OCI-LY3 (cell line): ENCODE measurements at regions not wholly inside any gene's neighbourhood (a gene's known extent, or its start where the extent isn't known, plus 50 kb on each side); places are given as distances from the start of the nearest gene placed in this dataset.

Experiments used
- H2AFZ ChIP-seq: fragments of 200-600, 300-600 bp; shearing (Covaris generic); 2 replicates; pipeline ENCODE4 v1.6.0; 2014; ENCODE audit warnings: antibody characterized with exemption, low read depth, low read length
- H3K27ac ChIP-seq: fragments of 200-600, 300-600 bp; sonication (generic); 2 replicates; pipeline ENCODE4 v1.5.1; 2014; ENCODE audit warnings: mild to moderate bottlenecking, low read length, moderate library complexity, mixed read lengths
- H3K27me3 ChIP-seq: fragments of 200-600, 300-600 bp; sonication (generic); 2 replicates; pipeline ENCODE4 v1.6.1; 2014; ENCODE audit warnings: low read depth, low read length, mixed read lengths
- H3K36me3 ChIP-seq: fragments of 200-600, 300-600 bp; sonication (generic); replicated peaks from 2 replicates; pipeline ENCODE3; 2014; ENCODE audit warnings: low read depth, low read length, mixed read lengths
- H3K4me1 ChIP-seq: fragments of 300-600, 200-600 bp; sonication (generic); 2 replicates; pipeline ENCODE4 v1.6.1; 2014; ENCODE audit warnings: low read length, mixed read lengths
- H3K4me2 ChIP-seq: fragments of 200-600, 300-600 bp; sonication (generic); 2 replicates; pipeline ENCODE4 v1.6.1; 2014; ENCODE audit warnings: low read length, mixed read lengths
- H3K4me3 ChIP-seq: fragments of 300-600, 200-600 bp; sonication (generic); 2 replicates; pipeline ENCODE4 v1.5.1; 2014; ENCODE audit warnings: antibody characterized with exemption, mild to moderate bottlenecking, low read length, moderate library complexity
- H3K79me2 ChIP-seq: fragments of 300-600, 200-600 bp; shearing (Covaris generic); 2 replicates; pipeline ENCODE4 v1.6.1; 2014; ENCODE audit warnings: mild to moderate bottlenecking, low read length, mixed read lengths
- H3K9ac ChIP-seq: fragments of 300-600, 200-600 bp; shearing (Covaris generic); 2 replicates; pipeline ENCODE4 v1.6.0; 2014; ENCODE audit warnings: mild to moderate bottlenecking, low read length, moderate library complexity
- H3K9me3 ChIP-seq: fragments of 200-600, 300-600 bp; shearing (Covaris generic); 2 replicates; pipeline ENCODE4 v1.6.1; 2014; ENCODE audit warnings: low read length, mixed read lengths; ENCODE audit not compliant: insufficient read depth
- H4K20me1 ChIP-seq: fragments of 200-600, 300-600 bp; sonication (generic); 2 replicates; pipeline ENCODE4 v1.6.1; 2016; ENCODE audit warnings: low read length, mixed read lengths; ENCODE audit not compliant: insufficient read depth
- CTCF ChIP-seq: fragments of 200-600, 300-600 bp; sonication (generic); IDR thresholded peaks from 2 replicates; pipeline ENCODE4 v1.5.1; 2014; ENCODE audit warnings: antibody characterized with exemption, low read length, low read depth
- EZH2phosphoT487 ChIP-seq: fragments of 200-600 bp; shearing (Covaris generic); IDR thresholded peaks from 2 replicates; pipeline ENCODE4 v1.6.1; 2018; ENCODE audit warnings: antibody characterized with exemption, mixed run types, low read depth

GRCh38 chr4:22167201-22167600, 218.6 kb upstream of the KCNIP4 start:
- Histone ChIP-seq H3K4me2 (no peak overlapping the region), H4K20me1 (no peaks in the 10 kb centered on the region), H3K9me3 (no peaks in the 10 kb centered on the region), H2AFZ (no peak overlapping the region), H3K4me3 (no peak overlapping the region), H3K79me2 (no peaks in the 10 kb centered on the region), H3K4me1 (no peaks in the 10 kb centered on the region), H3K36me3 (no peaks in the 10 kb centered on the region), H3K9ac (no peak overlapping the region), H3K27me3 (no peaks in the 10 kb centered on the region), H3K27ac (no peak overlapping the region)
- no peak for TF ChIP-seq CTCF
- TF ChIP-seq EZH2phosphoT487: no peak

- H2AFZ ChIP-seq: no peak overlapping the region
- TF ChIP-seq EZH2phosphoT487: no peak
- TF ChIP-seq CTCF: no peak
- H3K4me3 ChIP-seq: no peak overlapping the region
- no peaks in the 10 kb centered on the region for H3K79me2 ChIP-seq
- H3K36me3 ChIP-seq: no peaks in the 10 kb centered on the region
- H3K9me3 ChIP-seq: no peaks in the 10 kb centered on the region
- H3K4me1 ChIP-seq: no peaks in the 10 kb centered on the region
- H3K27me3 ChIP-seq: no peaks in the 10 kb centered on the region
- no peak overlapping the region for H3K9ac ChIP-seq
- no peaks in the 10 kb centered on the region for H4K20me1 ChIP-seq
- no peak overlapping the region for H3K27ac ChIP-seq
- H3K4me2 ChIP-seq: no peak overlapping the region
Measured at GRCh38 chr4:22162454-22162853, 213.9 kb upstream of the KCNIP4 start.

- H3K4me3 ChIP-seq: no peak overlapping the region
- no peak overlapping the region for H3K9ac ChIP-seq
- H3K27ac ChIP-seq: no peak overlapping the region
- no peak overlapping the region for H3K4me2 ChIP-seq
- H3K27me3 ChIP-seq: no peaks in the 10 kb centered on the region
- no peaks in the 10 kb centered on the region for H3K9me3 ChIP-seq
- no peaks in the 10 kb centered on the region for H4K20me1 ChIP-seq
- no peaks in the 10 kb centered on the region for H3K79me2 ChIP-seq
- no peaks in the 10 kb centered on the region for H3K36me3 ChIP-seq
- TF ChIP-seq EZH2phosphoT487 (no peak), CTCF (no peak)
- no peak overlapping the region for H2AFZ ChIP-seq
- no peaks in the 10 kb centered on the region for H3K4me1 ChIP-seq
Measured at GRCh38 chr4:22130741-22131140, 182.2 kb upstream of the KCNIP4 start.

- Histone ChIP-seq H2AFZ (no peak overlapping the region), H3K9ac (no peak overlapping the region), H4K20me1 (no peaks in the 10 kb centered on the region), H3K4me2 (no peak overlapping the region; the same call in 1 of the 2 replicates), H3K27ac (no peak overlapping the region), H3K36me3 (no peaks in the 10 kb centered on the region), H3K4me1 (no peaks in the 10 kb centered on the region), H3K4me3 (no peak overlapping the region), H3K27me3 (no peaks in the 10 kb centered on the region), H3K79me2 (no peaks in the 10 kb centered on the region), H3K9me3 (no peaks in the 10 kb centered on the region)
- TF ChIP-seq CTCF (peak; percentile 70), EZH2phosphoT487 (no peak)
Measured at GRCh38 chr4:22129454-22130029, 181.0 kb upstream of the KCNIP4 start.
